ENCODE measurements at regions not wholly inside any gene's neighbourhood (a gene's known extent, or its start where the extent isn't known, plus 50 kb on each side); places are given as distances from the start of the nearest gene placed in this dataset.

DNA sequence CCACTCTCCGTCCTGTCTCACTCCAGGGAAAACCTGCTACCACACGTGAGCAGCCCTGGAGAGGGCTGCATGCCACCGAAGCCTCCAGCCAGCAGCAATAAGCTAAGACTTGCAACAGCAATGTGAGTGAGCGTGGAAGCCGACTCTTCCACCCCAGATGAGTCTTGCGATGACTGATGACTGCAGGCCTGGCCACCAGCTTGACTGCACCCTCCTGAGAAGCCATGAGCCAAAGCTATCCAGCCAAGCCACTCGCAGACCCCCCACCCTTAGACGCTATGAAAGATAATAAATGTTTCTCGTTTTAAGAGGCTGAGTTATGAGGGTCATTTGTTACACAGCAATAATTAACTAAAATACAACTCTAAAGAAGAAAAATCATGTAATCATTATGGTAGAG is 118.6 kb upstream of the GALNT2 start:
- intact Hi-C loops (cut with DNase I) = no loop called here
- no peak for DNase-seq

DNA sequence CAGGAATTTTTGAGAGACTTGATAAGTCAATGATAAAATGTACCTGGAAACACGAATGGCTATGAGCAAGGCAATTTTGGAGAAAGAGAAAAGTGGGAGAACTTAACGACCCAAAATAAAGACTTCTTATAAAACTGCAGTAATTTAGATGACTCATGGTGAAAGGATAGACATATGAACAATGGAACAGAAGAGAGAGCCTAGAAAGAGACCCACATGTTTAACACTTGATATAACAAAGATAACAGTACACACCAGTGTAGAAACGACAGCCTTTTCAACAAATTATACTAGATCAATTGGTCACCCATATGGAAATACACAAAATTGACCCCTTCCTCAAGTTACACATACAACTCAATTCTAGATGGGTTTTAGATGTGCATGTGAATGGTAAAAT is 117.5 kb upstream of the GALNT2 start:
- intact Hi-C loops (cut with DNase I) = no loop called here
- no peak for DNase-seq

DNA sequence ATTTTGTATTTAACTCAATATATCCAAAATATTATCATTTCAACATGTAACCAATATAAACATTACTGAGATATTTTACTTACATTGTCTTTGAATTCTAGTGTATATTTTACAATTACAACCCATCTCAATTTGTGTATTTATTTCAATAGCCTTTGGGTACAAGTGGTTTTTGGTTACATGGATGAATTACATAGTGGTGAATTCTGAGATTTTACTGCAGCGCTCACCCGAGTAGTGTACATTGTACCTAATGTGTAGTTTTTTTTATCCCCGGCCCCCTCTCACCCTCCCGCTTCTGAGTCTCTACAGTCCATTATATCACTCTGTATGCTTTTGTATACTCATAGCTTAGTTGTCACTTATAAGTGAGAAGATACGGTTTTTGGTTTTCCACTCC is 117.0 kb upstream of the GALNT2 start:
- no peak for DNase-seq

DNA sequence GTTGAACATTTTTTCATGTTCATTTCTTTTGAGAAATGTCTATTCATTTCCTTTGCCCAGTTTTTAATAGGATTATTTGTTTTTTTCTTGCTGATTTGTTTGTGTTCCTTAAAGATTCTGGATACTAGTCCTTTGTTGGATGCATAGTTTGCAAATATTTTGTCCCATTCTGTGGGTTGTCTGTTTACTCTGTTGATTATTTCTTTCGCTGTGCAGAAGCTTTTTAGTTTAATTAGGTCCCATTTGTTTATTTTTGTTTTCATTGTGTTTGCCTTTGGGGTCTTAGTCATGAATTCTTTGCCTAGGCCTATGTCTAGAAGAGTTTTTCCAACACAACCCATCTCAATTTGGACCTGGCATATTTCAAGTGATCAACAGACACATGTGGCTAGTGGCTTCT is 116.1 kb upstream of the GALNT2 start:
- no peak for DNase-seq
- intact Hi-C loops (cut with DNase I) = no loop called here

More for the DNA sequence above, 117.0 kb upstream of the GALNT2 start:
- intact Hi-C loops (cut with DNase I) = no loop called here

DNA sequence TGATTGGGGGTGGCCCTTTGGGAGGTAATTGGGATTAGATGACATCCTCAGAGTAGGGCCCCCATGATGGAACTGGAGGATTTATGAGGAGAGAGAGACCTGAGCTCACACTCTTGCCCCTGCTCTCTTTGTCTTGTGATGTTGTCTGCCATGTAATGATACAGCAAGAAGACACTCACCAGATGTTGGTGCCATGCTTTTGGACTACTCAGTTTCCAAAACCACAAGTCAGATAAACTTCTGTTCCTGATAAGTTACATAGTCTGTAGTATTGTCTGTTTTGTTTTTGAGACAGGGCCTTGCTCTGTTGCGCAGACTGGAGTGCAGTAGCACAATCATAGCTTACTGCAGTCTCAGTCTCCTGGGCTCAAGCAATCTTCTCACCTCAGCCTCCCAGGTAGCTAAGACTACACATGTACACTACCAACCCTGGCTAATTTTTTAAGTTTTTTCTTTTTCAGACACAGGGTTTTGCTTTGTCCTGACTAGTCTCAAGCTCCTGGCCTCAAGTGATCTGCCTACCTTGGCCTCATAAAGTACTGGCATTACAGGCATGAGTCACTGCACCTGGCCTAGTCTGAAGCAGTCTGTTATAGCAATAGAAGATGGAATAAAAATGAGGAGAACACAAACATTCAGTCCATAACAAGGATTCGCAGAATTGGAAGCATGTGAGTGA is 115.0 kb upstream of the GALNT2 start:
- DNase-seq = no peak
- intact Hi-C loops (cut with DNase I) = no loop called here

DNA sequence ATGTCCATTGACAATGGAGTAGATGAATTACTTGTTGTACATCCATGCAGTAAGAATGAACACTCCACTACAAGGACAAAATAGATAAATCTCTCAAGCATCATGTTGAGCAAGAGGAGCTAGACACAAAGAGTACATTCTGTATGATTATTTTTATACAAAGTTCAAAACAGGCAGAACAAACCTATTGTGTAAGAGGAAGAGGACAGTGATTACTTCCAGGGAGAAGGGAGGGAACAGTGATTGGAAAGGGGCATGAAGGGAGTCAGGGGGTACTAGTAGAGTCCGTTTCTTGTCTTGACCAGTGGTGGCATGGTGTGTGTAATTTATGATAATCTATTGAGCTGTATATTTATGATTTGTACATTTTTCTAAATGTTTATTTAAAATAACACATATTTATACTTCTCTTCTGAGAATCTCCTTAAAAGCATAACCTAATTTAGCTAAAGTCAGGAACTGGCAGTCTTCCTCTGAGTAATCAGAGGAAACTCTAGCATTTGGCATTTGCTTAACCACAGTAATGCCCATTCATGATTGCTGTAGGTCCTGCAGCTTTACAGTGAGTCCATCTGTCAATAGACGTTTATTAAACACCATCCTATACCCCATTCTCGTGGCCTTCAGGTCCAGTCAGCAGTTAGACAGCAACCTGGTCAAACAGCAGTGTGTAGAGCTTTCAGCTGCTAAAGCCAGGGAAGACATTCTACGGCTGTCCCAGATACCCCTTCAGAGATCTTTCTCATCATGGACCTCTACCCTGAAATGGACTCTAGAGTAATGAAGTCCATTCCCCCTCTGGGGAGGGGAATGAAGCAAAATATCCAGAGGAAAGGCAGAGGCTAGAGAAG is 114.1 kb upstream of the GALNT2 start:
- intact Hi-C loops (cut with DNase I) = no loop called here
- DNase-seq = no peak

DNA sequence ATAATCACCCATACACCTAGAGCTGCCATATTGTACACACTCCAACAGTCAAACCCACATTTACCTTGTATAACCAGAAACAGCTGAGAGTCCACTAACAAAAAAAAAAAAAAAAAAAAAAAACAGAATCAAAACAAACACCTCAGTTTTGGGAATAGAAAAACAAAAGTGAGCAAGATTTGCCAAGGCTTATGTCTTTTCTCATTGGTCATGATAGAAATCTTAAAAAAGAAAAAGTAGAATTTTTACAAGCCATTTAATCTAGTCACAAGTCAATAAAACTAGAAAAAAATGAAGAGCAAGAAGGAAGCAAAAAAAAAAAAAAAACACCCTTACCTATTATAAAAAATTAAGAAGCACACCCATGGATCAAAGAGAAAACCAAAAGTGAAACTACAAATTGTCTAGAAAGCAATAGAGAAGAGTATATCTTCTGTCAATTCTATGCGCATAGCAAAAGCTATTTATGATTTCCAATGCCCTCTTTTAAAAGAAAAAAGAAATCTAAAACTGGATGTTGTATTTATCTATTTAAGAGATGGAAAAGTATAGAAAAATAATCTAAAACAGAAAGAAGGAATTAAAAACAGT is 113.2 kb upstream of the GALNT2 start:
- no peak for DNase-seq
- intact Hi-C loops (cut with DNase I) = no loop called here

DNA sequence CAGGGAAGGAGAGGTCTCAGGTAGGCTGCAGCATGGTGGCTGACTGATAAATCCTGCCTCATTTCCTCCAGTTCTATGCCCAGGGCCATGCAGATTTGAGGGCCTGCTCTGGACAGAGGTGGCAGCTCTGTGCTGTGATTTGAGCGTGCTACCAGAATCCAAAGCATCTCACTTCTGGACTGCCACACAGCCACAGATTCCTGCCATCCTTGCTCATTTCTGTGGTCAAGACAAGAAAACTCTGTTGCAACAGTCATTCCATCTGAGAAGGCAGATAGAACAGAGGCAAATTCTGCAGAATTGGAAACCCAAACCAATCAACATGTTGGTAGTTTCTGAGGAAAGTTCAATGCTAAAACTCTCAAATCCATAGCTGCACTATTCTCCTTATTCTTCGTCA is 102.8 kb upstream of the GALNT2 start:
- intact Hi-C loops (cut with DNase I) = no loop called here
- DNase-seq = no peak

DNA sequence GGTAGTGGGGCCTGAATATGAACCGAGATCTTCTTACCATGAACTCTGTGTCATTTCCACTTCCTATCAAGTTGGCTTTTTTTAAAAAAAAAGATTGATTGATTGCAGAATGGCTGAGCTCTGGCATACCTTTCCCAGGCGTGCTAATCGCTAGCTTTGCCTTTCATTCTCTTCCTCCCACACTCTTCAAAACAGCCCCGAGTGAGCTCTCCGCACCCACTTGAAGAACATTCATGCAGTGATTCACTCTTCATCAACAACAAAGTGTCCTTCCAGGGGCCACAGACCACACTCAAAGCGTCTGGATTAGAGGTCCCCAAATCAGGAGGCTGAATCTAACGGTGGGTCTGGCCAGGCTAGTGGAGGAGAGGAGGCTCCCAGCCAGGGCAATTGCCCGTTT is 96.3 kb upstream of the GALNT2 start:
- intact Hi-C loops (cut with DNase I) = no loop called here
- DNase-seq = no peak

DNA sequence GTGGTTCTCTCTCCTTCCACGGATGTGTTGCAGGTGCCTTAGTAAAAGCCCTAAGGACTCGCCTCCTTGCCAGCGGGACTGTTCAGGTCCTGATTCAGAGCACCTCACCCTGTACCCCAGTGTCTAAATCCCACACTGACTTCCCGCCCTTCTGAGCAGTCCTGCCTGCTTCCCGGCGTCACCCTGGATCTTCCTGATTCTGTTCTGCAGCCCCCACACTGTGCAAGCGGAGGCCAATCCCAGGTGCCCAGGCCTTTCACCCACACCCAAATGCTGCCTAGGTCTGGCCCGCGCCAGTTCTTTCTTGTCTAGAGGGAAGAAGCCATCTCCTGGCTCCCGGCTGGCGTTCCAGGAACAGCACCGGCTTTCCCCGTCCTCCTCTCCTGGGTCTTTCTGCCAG is 95.9 kb upstream of the GALNT2 start:
- no peak for DNase-seq
- intact Hi-C loops (cut with DNase I) = no loop called here

DNA sequence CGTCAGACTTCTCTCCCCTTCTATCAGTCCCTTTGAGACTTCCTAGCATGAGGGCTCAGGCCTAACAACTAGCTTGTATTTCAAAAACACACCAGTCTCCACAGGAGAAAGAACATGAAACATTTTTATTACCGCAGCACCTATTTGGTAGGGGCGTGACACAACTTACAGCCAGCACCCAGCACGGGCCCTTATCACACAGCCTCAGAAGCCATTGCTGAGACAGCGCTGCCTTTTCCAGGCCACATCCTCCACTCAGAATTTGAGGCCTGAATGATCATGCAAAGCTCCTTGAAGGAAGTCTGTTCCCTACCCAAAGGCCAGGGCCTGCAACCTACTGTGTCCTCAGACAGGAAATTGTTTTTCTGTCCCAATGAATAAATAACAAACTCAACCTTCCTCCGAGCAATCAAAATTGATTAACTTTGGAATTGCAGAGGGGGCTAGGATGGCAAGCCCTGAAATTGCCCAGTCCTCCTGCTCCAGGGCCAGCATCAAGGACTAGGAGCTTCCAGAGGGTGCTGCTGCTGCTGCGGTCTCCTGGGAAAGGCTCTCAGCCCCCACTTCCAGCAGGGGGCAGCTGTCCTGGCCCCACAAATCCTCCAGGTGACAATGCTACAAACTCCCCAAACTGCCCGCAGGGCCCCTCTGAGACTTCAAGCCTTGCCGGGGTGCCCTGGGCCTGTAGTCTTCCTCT is 94.3 kb upstream of the GALNT2 start:
- intact Hi-C loops (cut with DNase I) = no loop called here

DNA sequence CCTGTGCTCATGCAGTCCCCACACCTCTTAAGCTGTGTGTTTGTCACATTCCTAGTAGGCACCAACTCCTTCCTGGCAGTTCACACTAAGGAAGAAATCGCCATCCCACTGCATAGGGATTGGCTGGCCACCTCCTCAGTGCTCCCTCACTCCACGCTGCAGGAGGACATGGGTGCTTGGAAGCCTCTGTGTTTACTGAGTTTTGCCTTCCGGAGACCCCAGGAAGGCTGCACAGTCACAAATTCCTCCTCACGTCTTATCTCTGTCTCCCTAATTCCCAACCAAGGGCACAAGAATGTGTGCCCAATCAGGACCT is 93.8 kb upstream of the GALNT2 start:
- DNase-seq = no peak
- intact Hi-C loops (cut with DNase I) = no loop called here

More for the DNA sequence above, 94.3 kb upstream of the GALNT2 start:
- DNase-seq = no peak

DNA sequence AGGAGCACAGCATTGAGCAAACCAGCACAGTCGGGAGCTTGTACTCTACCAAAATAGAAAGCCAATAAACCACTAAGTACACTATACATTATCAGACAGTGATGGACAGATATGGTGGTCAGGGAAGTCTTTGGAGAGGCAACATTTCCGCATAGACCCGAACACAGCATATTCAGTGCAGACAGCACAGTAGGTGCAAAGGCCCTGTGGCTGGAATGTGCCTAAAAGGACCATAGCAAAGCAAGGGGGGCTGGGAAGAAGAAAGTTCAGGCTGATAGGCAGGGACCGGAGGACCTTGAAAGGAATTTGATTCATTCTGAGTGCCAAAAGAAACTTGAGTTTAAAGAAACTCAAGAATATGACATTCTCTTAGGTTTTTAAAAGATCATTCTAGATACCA is 92.0 kb upstream of the GALNT2 start:
- DNase-seq = no peak
- intact Hi-C loops (cut with DNase I) = no loop called here

DNA sequence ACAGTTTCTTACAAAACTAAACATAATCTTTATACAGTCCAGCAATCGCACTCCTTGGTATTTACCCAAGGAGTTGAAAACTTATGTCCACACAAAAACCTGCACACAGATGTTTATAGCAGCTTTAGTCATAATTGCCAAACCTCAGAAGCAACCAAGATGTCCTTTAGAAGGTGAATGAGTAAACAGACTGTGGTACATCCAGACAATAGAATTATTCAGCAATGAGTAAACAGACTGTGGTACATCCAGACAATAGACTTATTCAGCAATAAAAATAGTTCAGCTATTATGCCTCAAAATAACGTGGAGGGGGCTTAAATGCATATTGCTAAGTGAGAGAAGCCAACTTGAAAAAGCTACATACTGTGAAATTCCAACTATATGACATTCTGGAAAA is 87.0 kb upstream of the GALNT2 start:
- intact Hi-C loops (cut with DNase I) = no loop called here

DNA sequence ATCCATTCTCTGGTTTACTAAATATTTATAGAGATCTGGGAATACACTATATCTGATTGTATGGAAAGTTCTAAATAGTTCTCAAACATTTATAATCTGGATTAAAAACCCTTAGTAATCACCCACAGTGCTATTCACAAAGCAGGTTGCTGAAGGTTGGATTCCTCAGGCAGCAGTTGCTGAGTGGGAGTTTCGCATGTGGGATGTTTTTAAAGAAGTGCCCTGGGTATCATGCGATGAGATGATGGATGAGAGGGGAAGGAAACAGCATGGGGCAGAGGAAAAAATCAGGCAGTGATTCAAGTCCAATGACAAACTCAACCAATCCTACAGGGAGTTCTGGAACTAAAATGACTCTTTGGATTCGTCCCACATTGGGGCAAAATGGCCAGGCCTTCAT is 85.3 kb upstream of the GALNT2 start:
- no peak for DNase-seq
- intact Hi-C loops (cut with DNase I) = no loop called here

More for the DNA sequence above, 87.0 kb upstream of the GALNT2 start:
- no peak for DNase-seq

DNA sequence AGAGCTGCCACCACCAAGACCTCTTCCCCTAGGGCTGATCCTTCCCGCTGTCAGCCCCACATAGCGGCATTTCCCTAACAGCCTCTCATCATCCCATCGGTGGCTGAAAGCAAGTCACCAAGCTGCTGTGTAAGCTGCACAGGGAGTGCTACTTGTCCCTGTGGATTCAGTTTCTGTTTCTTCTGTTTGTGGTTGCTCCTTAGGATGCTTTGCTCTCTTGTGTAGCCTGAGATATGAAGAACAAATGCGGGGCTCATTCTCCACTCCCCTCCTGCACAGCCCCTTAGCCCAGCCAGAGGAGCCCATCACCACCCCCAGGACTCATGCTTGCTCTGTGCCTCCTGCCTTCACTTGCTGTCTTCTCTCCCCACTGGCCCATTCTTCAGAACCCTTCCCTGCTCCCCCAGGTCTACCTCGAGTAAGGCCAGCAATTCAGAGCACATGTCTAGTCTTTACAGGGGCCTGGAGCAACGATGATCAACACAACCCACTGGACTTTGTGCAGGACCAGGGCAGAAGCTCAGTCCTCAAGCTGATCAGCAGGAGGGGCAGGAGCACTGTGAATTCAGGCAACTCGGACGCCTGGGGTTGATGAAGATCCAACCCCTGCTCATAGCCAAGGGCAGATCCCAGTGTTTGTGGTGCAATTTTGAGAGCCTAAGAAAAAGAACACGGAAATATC is 82.6 kb upstream of the GALNT2 start:
- intact Hi-C loops (cut with DNase I) = no loop called here
- DNase-seq = no peak

DNA sequence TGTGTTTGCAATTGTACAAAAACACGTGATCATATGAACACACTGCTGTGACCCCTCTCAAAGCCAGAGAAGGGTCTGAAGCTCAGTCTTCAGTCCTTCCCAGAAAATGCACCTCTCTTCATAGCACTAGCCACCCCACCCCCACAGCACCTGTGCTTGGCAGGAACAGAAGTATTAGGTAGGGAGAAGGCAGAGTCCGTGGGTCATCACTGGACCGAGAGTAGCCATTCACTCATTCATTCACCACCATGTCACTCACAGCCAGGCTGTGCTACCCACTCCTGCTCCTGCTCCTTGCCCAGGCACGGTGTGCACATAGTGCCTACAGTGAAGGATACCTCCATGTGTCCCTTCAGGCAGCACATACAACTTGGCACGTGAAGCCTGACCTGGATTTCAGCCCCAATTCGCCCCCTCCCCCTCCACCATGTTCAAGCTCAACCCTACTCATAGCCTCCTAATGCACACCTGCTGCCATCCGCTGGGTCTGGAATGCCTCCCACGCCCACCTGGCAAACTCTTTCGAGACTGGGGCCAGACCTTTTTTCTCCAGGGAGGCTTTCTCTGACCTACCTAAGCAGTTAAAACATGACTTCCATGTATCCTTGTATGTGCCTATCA is 81.9 kb upstream of the GALNT2 start:
- intact Hi-C loops (cut with DNase I) = no loop called here

DNA sequence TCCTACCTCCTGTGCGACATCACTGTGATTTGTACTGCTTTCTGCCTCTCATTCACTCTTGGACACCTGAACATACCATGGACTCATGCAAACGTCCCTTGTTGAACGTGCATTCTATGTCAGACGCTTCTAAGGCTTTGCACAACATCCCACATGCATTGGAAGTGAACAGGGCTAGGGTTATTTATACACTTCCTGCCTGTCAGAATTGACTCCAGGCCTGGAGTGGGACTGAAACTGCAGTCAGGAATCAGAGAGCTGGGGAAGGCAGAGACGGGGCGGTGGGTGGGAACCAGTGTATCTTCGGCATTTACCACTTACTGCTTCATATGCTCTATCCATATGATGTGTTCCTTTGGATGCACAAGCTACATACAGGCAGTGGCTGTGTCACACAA is 81.4 kb upstream of the GALNT2 start:
- no peak for DNase-seq
- intact Hi-C loops (cut with DNase I) = no loop called here

More for the DNA sequence above, 81.9 kb upstream of the GALNT2 start:
- DNase-seq = no peak

DNA sequence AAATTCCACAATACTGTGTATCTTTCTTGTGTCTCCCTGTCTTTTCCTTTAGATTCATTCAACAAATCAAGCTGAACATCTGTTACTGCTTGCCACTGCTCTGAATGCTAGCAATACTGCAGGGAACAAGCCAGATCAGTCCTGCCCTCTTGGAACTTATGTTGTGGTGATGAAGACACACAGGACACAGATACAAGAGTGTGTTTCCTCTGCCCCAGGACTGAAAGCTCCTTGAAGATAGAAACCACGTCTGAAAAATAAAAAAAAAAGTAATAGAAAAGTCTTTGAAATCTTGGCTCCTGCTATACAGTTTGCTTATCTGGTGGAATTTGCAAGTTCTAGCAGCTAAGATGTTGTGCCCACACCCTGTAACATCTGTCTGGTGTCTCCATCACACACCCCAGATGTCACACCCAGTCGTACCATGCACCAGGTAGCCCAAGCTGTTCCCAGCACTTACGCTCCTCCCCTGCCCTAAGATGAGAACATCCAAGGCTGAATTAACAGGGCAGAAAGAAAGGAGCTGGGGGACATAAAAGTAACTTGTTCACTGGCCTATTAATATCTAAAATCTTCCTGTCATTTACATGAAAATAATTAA is 80.2 kb upstream of the GALNT2 start:
- no peak for DNase-seq
- intact Hi-C loops (cut with DNase I) = no loop called here

DNA sequence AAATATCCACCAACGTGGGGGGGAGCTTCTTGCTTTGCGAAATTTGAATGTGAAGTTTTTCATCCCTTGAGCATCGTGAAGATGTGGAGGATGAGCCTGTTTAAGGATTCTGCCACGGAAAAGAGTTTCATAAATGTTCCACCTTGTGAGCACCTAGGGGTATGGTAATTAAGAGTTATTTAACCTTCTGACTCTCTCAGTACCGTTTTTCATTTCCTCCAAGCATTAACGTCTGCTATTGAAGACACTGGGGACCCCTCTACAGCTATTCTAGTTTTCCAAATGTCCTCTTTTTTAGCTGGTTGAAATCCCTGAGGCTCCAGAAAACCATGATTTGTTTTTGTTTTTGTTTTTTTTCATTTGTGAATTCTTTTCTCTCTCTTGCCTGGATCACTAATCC is 79.1 kb upstream of the GALNT2 start:
- intact Hi-C loops (cut with DNase I) = no loop called here

More for the DNA sequence above, 79.1 kb upstream of the GALNT2 start:
- no peak for DNase-seq

Data from posterior cingulate gyrus (tissue), 11 donors.